ENCODE measurements at regions not wholly inside any gene's neighbourhood (a gene's known extent, or its start where the extent isn't known, plus 50 kb on each side); places are given as distances from the start of the nearest gene placed in this dataset.

DNA sequence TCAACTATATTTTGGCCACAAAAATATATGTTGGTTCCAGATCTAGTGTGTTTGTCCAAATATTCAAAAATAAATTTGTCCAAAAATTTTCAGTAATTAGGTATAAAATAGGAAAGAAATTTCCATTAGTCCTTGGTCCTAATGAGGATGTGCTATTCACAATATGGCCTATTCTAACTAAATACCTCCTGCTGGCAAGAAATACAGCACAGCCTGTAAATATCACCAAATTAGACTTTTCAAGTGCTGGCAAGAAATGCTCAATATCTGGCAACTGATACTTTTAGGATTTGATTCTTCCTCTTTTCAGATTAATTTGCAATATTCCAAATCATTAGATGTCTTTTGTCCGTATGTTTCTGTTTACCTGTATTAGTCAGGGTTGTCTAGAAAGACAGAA, 1446.2 kb downstream of the LRFN5 start:
- WGBS, 2 experiments (ENCODE audit: extremely low coverage in 2 of 2, insufficient read length in 1 of 2): no CpG with 5 or more reads among the region's 1 CpG
- H3K4me1 ChIP-seq (ENCODE audit: control insufficient read depth, insufficient read depth, low read length): no peaks in the 10 kb centered on the region
- BruUV-seq (replicated peaks): no TSS peak
- no peak overlapping the region for H2BK5ac ChIP-seq (ENCODE audit: low read depth, low read length, poor library complexity, severe bottlenecking)
- no peak overlapping the region for H3K27ac ChIP-seq (ENCODE audit: insufficient read depth, low read length)
- H2BK15ac ChIP-seq (ENCODE audit: low read depth, low read length): no peak overlapping the region
- H2BK120ac ChIP-seq (ENCODE audit: low read depth, low read length): no peak overlapping the region
- no peaks in the 10 kb centered on the region for H3K27me3 ChIP-seq (ENCODE audit: control insufficient read depth, insufficient read depth, low read length)
- H2AK9ac ChIP-seq (replicated peaks; ENCODE audit: low read depth, low read length, poor library complexity): no peak overlapping the region
- H4K5ac ChIP-seq (ENCODE audit: low read depth, low read length): no peak overlapping the region
- H2BK20ac ChIP-seq (ENCODE audit: low read depth, low read length): no peak overlapping the region
- in situ Hi-C loops (cut with MboI; ENCODE audit: low sequenced_read_pairs) (no loop called here), dilution Hi-C loops (cut with HindIII; ENCODE audit: low sequenced_read_pairs, unreplicated experiment) (no loop called here), intact Hi-C loops (cut with micrococcal nuclease) (no loop called here)
- no peak overlapping the region for H3K14ac ChIP-seq (replicated peaks; ENCODE audit: low read depth, low read length)
- no peak overlapping the region for H2AK5ac ChIP-seq (ENCODE audit: low read depth, low read length)
- ChIA-PET CTCF (interaction anchor here (0.7 kb wide), 1 partner anchor 56 kb away, joined by 3 read pairs; no protein-coding TSS in a partner anchor), POLR2A (ENCODE audit: unreplicated experiment) (no interaction called here)
- H4K91ac ChIP-seq (ENCODE audit: insufficient read depth, low read depth, low read length): no peak overlapping the region
- H3K36me3 ChIP-seq (ENCODE audit: control insufficient read depth, insufficient read depth, low read length): no peaks in the 10 kb centered on the region
- no peak overlapping the region for H3K4me2 ChIP-seq (ENCODE audit: low read depth, low read length)
- H4K8ac ChIP-seq (ENCODE audit: low read depth in 2 of 2, low read length in 2 of 2): no peak overlapping the region
- H3K4ac ChIP-seq (ENCODE audit: low read depth, low read length): no peak overlapping the region
- TF ChIP-seq NFE2L2 (IDR thresholded peaks at IDR 0.05; ENCODE audit: low read depth, low read length) (no peak), BHLHE40 (IDR thresholded peaks at IDR 0.05; ENCODE audit: low read depth, low read length) (no peak)
- H3K23ac ChIP-seq (ENCODE audit: low read depth, low read length): no peak overlapping the region
- ATAC-seq (ENCODE audit: low read depth) (no peak), DNase-seq (no peak)
- no peak overlapping the region for H2AFZ ChIP-seq (replicated peaks; ENCODE audit: low read length, poor library complexity)
- H4K20me1 ChIP-seq (ENCODE audit: insufficient read depth, low read length): no peaks in the 10 kb centered on the region
- H3K4me3 ChIP-seq (ENCODE audit: insufficient read depth, low read depth, low read length): no peak overlapping the region
- no peak overlapping the region for H3K18ac ChIP-seq (ENCODE audit: low read depth, low read length)
- peaks cover 2% of the 10 kb centered on the region; the same call in 1 of the 2 replicates for H3K9me3 ChIP-seq (ENCODE audit: control insufficient read depth, insufficient read depth, low read length)
- no peak overlapping the region for H3K9ac ChIP-seq (ENCODE audit: low read depth, low read length)
- no peaks in the 10 kb centered on the region for H3K9me1 ChIP-seq (ENCODE audit: insufficient read depth, low read length)
- H3K79me1 ChIP-seq (ENCODE audit: low read depth in 1 of 2, low read length in 2 of 2): no peaks in the 10 kb centered on the region
- no peak overlapping the region for H3K56ac ChIP-seq (ENCODE audit: extremely low read depth, insufficient read depth, low read length)
